Activated CD4-positive, alpha-beta T cell treated with anti-CD3 and anti-CD28 coated beads for 48 hours (primary cell): ENCODE measurements at regions not wholly inside any gene's neighbourhood (a gene's known extent, or its start where the extent isn't known, plus 50 kb on each side); places are given as distances from the start of the nearest gene placed in this dataset.
"Not testable (repeated sequence)": the region's sequence is repeated elsewhere in the genome, so short reads cannot be mapped to it uniquely, and the experiment has no call there.

ENCODE experiments used
- DNase-seq: peaks from one replicate; pipeline ENCODE4 v3.0.0-alpha.2; 2020

- no peak for DNase-seq
These were observed 644.1 kb downstream of the LMO4 start for GRCh38 chr1:87972811-87973210.

- no peak for DNase-seq
These were observed 645.2 kb downstream of the LMO4 start for GRCh38 chr1:87973896-87974295.

GRCh38 chr1:87976316-87976715, 647.6 kb downstream of the LMO4 start:
- DNase-seq, result no peak

- DNase-seq, result no peak
These were observed 648.5 kb downstream of the LMO4 start for GRCh38 chr1:87977145-87977544.

- no peak for DNase-seq
These were observed 650.4 kb downstream of the LMO4 start for GRCh38 chr1:87979079-87979478.

- no peak for DNase-seq
These were observed 651.8 kb downstream of the LMO4 start for GRCh38 chr1:87980494-87980893.

- no peak for DNase-seq
These were observed 652.7 kb downstream of the LMO4 start for GRCh38 chr1:87981386-87981785.

GRCh38 chr1:87981810-87982209, 653.1 kb downstream of the LMO4 start:
- no peak for DNase-seq

GRCh38 chr1:87983841-87984240, 655.2 kb downstream of the LMO4 start:
- DNase-seq, result no peak

GRCh38 chr1:87985071-87985470, 656.4 kb downstream of the LMO4 start:
- DNase-seq, result no peak

- no peak for DNase-seq
These were observed 657.6 kb downstream of the LMO4 start for GRCh38 chr1:87986130-87986866.

GRCh38 chr1:87989346-87989745, 660.7 kb downstream of the LMO4 start:
- DNase-seq, result no peak

- not testable (repeated sequence) for DNase-seq
These were observed 663.9 kb downstream of the LMO4 start for GRCh38 chr1:87992536-87992935.

GRCh38 chr1:87993051-87993450, 664.4 kb downstream of the LMO4 start:
- no peak for DNase-seq

GRCh38 chr1:87999852-88000251, 671.2 kb downstream of the LMO4 start:
- no peak for DNase-seq

- DNase-seq, result no peak
These were observed 672.8 kb downstream of the LMO4 start for GRCh38 chr1:88001460-88001859.

GRCh38 chr1:88003255-88003654, 674.6 kb downstream of the LMO4 start:
- no peak for DNase-seq

GRCh38 chr1:88009916-88010315, 674.2 kb upstream of the PKN2 start:
- DNase-seq, result no peak

GRCh38 chr1:88013485-88013884, 670.6 kb upstream of the PKN2 start:
- no peak for DNase-seq

GRCh38 chr1:88014131-88014530, 669.9 kb upstream of the PKN2 start:
- no peak for DNase-seq

- no peak for DNase-seq
These were observed 667.1 kb upstream of the PKN2 start for GRCh38 chr1:88016947-88017346.

GRCh38 chr1:88021529-88021928, 662.5 kb upstream of the PKN2 start:
- DNase-seq, result no peak

GRCh38 chr1:88022516-88022915, 661.6 kb upstream of the PKN2 start:
- no peak for DNase-seq

GRCh38 chr1:88029142-88029541, 654.9 kb upstream of the PKN2 start:
- no peak for DNase-seq

- no peak for DNase-seq
These were observed 654.2 kb upstream of the PKN2 start for GRCh38 chr1:88029899-88030298.
